Right ventricle myocardium inferior (tissue), 1 donor: ENCODE measurements at regions not wholly inside any gene's neighbourhood (a gene's known extent, or its start where the extent isn't known, plus 50 kb on each side); places are given as distances from the start of the nearest gene placed in this dataset.
"Not testable (repeated sequence)": the region's sequence is repeated elsewhere in the genome, so short reads cannot be mapped to it uniquely, and the experiment has no call there.

Source experiments
- ATAC-seq: fragments of 200-7000 bp; cut with Tn5 transposase; one replicate; pipeline ENCODE4 v1.9.1; 2020; ENCODE audit warnings: mild to moderate bottlenecking, moderate library complexity
- DNase-seq: peaks from one replicate; pipeline ENCODE4 v3.0.0; 2021; ENCODE audit errors: missing footprints
- intact Hi-C: fragments of 100-400 bp; cut with DNase I; formaldehyde crosslinking; loops from one replicate; pipeline ENCODE4 v1.11.0; 2022
- donor health status: DM: no; HTN: yes; CAD: no; lungs with severe emphysema.

GRCh38 chr2:156254637-156255067 is 77.9 kb downstream of the NR4A2 start:
- intact Hi-C loops, DNase-seq, ATAC-seq: not testable (repeated sequence)

GRCh38 chr2:156253765-156254164 is 78.8 kb downstream of the NR4A2 start:
- ATAC-seq (no peak), DNase-seq (no peak)
- intact Hi-C loops: no loop called here

- ATAC-seq: no peak
- DNase-seq: no peak
Measured at GRCh38 chr2:156242874-156243273, 89.6 kb downstream of the NR4A2 start.

GRCh38 chr2:156237558-156237957 is 95.0 kb downstream of the NR4A2 start:
- no peak for ATAC-seq
- intact Hi-C loops: no loop called here
- DNase-seq: no peak

More at GRCh38 chr2:156242874-156243273, 89.6 kb downstream of the NR4A2 start:
- intact Hi-C loops: no loop called here

- intact Hi-C loops: no loop called here
- ATAC-seq (no peak), DNase-seq (no peak)
Measured at GRCh38 chr2:156229724-156230362, 102.7 kb downstream of the NR4A2 start.

GRCh38 chr2:156223328-156223727 is 109.2 kb downstream of the NR4A2 start:
- intact Hi-C loops: loop anchor here (2.0 kb wide), 1 partner anchor 61 kb away; no protein-coding TSS in a partner anchor
- DNase-seq, ATAC-seq: not testable (repeated sequence)

GRCh38 chr2:156221703-156222102 is 110.8 kb downstream of the NR4A2 start:
- DNase-seq (no peak), ATAC-seq (no peak)
- intact Hi-C loops: loop anchor here (2.0 kb wide), 1 partner anchor 59 kb away; no protein-coding TSS in a partner anchor

GRCh38 chr2:156219491-156220100 is 112.9 kb downstream of the NR4A2 start:
- ATAC-seq (no peak), DNase-seq (no peak)
- intact Hi-C loops: no loop called here

- intact Hi-C loops: no loop called here
- ATAC-seq (no peak), DNase-seq (no peak)
Measured at GRCh38 chr2:156215656-156216055, 116.9 kb downstream of the NR4A2 start.

- ATAC-seq: no peak
- DNase-seq: no peak
- intact Hi-C loops: no loop called here
Measured at GRCh38 chr2:156211318-156211717, 121.2 kb downstream of the NR4A2 start.

- intact Hi-C loops: no loop called here
- DNase-seq (no peak), ATAC-seq (no peak)
Measured at GRCh38 chr2:156206355-156206754, 126.2 kb downstream of the NR4A2 start.

GRCh38 chr2:156199588-156199987 is 132.9 kb downstream of the NR4A2 start:
- DNase-seq (no peak), ATAC-seq (no peak)
- intact Hi-C loops: loop anchor here (5.0 kb wide), 1 partner anchor 393 kb away; no protein-coding TSS in a partner anchor

GRCh38 chr2:156196031-156196430 is 136.5 kb downstream of the NR4A2 start:
- intact Hi-C loops: loop anchor here (5.0 kb wide), 1 partner anchor 396 kb away; no protein-coding TSS in a partner anchor
- ATAC-seq (no peak), DNase-seq (no peak)

GRCh38 chr2:156192468-156192867 is 140.1 kb downstream of the NR4A2 start:
- ATAC-seq (no peak), DNase-seq (no peak)
- intact Hi-C loops: no loop called here

- DNase-seq (no peak), ATAC-seq (no peak)
- intact Hi-C loops: no loop called here
Measured at GRCh38 chr2:156191527-156191926, 141.0 kb downstream of the NR4A2 start.

- no peak for DNase-seq
- intact Hi-C loops: no loop called here
- ATAC-seq: no peak
Measured at GRCh38 chr2:156190517-156190916, 142.0 kb downstream of the NR4A2 start.

- intact Hi-C loops: no loop called here
- ATAC-seq: no peak
Measured at GRCh38 chr2:156189584-156189983, 142.9 kb downstream of the NR4A2 start.

GRCh38 chr2:156189143-156189542 is 143.4 kb downstream of the NR4A2 start:
- DNase-seq (no peak), ATAC-seq (no peak)
- intact Hi-C loops: no loop called here

More at GRCh38 chr2:156189584-156189983, 142.9 kb downstream of the NR4A2 start:
- no peak for DNase-seq

- ATAC-seq: no peak
- DNase-seq: no peak
- intact Hi-C loops: no loop called here
Measured at GRCh38 chr2:156182132-156182531, 150.4 kb downstream of the NR4A2 start.

- intact Hi-C loops: no loop called here
- ATAC-seq (no peak), DNase-seq (no peak)
Measured at GRCh38 chr2:156181208-156181607, 151.3 kb downstream of the NR4A2 start.
